ENCODE measurements at regions not wholly inside any gene's neighbourhood (a gene's known extent, or its start where the extent isn't known, plus 50 kb on each side); places are given as distances from the start of the nearest gene placed in this dataset.
"Not testable (repeated sequence)": the region's sequence is repeated elsewhere in the genome, so short reads cannot be mapped to it uniquely, and the experiment has no call there.

DNA sequence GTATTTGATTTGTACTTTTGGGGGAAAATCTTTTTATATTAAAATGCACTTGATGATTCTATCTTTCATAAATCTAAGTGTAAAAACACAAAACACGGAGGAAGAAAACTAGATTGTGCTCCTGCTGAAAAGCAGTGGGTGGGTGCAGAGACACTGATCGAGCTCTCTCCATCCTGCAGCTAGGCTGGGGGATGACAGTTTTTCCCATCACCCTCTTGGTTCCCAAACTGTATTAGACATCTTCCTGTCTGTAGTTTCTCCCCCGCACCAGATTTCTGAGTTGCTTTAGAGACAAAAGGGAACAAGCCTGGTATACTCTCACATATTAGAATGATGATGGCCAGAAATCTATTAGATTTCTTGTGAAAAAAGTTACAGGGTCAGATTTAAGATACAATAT lies 99.6 kb downstream of the FAM114A2 start:
- DNase-seq (ENCODE audit: low read depth), result no peak

DNA sequence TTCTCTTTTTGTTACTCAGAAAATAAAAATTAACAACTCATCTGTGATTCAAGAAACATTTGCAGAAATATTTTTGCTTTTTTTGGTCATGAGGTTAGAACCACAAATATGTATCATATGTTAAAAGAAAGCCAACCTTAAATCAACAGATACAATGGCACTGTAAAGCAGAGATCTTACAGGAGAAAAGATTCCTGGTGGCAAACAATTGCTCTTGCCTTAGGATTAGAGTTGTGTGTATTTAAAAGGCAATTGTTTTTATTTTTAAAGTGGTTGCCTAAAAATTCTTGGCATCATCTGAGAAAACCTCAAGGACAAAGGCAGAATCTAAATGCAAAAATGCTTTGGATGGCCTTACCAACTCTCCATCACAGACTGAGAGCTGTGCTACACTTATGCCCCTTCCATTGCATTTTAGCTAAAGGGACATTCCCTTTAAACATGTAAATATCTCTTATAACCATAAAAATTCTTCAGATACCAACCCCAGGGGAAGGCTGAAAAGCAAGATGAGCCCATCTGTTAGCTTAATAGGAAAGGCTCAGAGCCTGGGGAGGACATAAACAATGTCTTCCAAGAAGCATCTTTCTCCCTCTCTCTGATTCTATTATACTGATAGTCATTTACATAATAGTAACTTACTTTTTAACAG lies 100.4 kb downstream of the FAM114A2 start:
- DNase-seq (ENCODE audit: low read depth), result peak; percentile 9

- DNase-seq (ENCODE audit: low read depth), result no peak
These were observed 101.0 kb downstream of the FAM114A2 start for GRCh38 chr5:153937661-153938060.

GRCh38 chr5:153935151-153935550 lies 103.6 kb downstream of the FAM114A2 start:
- not testable (repeated sequence) for DNase-seq (ENCODE audit: low read depth)

DNA sequence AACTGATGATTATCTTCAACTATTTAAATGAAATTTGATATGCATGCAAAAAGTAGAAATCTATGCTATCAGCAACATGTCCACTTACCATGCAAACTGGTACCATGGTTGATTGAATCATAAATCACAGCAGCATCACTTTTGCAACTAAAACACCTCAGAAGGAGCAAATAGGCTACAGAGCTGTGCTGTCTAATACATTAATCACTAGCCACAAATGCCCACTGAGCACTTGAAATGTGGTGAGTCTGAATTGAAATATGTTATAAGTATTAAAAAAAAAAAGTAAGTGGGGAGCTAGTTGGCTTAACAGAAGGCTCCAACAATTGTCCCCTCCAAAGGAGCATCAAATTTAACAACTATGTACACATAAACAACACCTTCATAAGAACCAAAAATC lies 112.5 kb downstream of the FAM114A2 start:
- DNase-seq (ENCODE audit: low read depth), result no peak

- no peak for DNase-seq (ENCODE audit: low read depth)
These were observed 119.5 kb downstream of the FAM114A2 start for GRCh38 chr5:153919161-153919560.

- no peak for DNase-seq (ENCODE audit: low read depth)
These were observed 131.4 kb downstream of the FAM114A2 start for GRCh38 chr5:153907170-153907775.

DNA sequence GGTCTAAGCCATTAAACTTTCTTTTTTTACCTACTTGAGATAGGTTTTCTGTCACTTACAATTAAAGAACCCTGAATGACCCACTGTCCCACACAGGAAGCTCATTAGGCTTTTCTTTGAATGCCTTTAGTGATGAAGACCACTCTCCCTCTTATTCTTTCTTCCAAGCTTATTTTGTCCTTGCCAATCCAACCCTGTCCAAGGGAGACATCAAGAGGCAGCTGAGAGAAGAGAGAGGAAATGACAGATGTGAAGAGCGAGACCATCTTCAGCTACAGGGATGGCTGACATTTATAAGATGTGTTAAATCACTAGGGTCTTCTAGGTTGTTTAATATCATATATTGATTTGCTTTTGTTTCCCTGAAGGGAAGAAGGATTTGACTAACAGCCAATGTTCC lies 133.5 kb downstream of the FAM114A2 start:
- DNase-seq (ENCODE audit: low read depth), result no peak

DNA sequence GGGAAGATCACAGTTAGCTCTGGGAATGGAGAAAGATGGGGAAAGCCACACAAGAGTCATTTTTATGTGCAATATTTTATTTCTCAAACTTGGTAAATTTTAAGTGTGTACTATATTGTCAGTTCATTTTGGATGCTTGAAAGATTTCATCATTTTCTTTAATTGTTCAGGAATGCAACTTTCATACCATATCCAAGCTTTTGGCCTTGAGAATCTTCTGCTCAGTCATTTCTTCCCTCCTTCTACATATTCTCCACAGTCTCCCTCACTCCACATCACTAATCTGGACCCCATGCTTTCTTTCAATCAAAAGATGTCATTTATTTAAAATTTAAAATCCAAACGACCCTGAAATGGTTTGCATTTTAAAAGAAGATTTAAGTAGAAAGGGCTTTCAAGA lies 135.4 kb downstream of the FAM114A2 start:
- no peak for DNase-seq (ENCODE audit: low read depth)

DNA sequence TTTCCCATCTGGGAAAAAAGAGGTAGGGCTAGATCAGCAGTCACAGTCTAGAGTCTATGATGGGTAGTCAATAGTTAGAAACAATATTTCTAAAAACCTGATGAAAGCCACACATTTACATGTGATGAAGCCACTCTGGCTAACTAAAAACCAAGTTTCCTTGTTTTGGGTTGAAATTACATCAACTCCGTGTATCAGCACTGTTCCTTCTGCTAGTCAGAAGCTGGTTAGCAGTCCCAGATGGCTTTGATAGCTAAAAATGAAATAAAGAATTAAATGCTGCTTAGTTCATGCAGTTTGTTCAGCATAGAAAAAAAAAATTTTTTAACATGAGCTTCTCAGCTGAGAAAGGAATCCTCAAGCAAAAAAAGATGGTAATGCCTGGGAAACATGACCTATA lies 136.7 kb downstream of the FAM114A2 start:
- no peak for DNase-seq (ENCODE audit: low read depth)

DNA sequence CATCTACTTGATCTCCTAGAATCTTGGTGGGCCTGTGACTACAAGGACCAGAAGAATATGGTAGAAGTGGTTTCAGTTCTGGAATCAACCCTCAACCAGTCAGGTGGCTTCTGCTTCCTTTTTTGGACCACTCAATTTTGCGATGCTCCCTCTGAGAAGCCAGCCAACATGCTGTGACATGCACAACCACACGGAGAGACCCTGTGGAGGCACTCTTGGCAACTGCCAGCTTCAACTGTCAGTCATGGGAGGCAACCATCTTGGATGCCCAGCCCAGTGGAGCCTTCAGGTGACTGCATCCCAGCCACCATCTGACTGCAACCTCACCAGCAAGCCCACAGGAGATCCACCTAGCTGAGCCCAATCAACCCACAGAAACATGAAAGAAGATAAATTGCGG lies 137.3 kb downstream of the FAM114A2 start:
- no peak for DNase-seq (ENCODE audit: low read depth)

- DNase-seq (ENCODE audit: low read depth), result peak; percentile 93
These were observed 137.9 kb downstream of the FAM114A2 start for GRCh38 chr5:153900703-153901395.

DNA sequence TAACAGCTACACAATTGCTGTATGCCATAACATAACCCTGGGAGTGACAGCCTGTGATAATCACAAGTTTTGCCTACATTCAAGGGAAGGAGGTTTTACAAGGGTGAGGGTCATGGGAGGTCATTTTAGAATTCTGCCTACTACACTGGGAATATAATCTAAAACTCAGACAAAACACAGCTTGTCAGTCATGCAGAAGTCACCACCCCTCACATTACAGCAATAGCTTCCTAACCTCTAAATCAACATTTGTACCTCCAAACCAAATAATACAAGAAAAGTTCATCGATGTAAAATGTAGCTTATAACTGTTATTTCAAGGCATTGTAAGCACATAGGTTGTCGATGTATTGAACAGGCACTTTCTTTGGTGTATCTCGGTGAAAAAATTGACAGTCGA lies 139.0 kb downstream of the FAM114A2 start:
- DNase-seq (ENCODE audit: low read depth), result no peak

- DNase-seq (ENCODE audit: low read depth), result peak; percentile 34
These were observed 142.0 kb downstream of the FAM114A2 start for GRCh38 chr5:153896701-153897100.

DNA sequence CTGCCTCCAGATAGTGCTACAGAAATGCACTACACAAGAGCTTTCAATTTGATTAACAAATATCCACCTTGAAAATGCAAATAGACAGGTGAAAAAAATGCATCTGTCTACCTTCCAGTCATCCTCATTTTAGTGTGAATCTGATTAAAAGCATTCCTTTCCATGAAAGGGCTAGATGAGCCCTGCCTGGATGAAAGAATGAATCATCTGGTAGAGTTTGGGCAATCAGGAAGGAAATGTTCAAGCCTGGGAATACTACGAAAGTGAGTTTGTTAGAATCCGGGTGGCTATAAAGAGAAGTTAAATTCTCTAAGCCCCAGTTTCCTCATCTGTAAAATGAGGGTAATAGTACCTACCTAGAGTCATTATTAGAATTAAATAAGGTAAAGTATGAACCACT lies 142.6 kb downstream of the FAM114A2 start:
- DNase-seq (ENCODE audit: low read depth), result peak; percentile 76

- no peak for DNase-seq (ENCODE audit: low read depth)
These were observed 143.4 kb downstream of the FAM114A2 start for GRCh38 chr5:153895266-153895665.

DNA sequence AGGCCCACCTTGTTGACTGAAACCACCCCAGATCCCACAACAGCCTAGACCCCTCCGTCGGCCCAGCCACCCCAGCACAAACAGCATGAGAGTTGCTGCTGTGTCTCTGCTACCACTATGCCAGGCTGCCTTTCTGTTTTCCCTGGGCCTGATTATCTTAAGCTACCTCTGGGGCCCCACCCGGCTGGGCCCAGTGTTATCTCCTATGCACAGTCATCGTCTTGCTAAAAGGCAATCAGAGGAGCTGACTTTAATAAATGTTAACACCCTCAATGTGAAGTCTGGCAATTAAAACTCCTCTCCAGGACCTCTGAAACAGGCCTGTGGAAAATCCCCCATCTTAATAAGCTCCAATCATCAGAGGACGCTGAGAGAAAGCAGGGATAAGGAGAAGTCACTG lies 144.9 kb downstream of the FAM114A2 start:
- DNase-seq (ENCODE audit: low read depth), result no peak

DNA sequence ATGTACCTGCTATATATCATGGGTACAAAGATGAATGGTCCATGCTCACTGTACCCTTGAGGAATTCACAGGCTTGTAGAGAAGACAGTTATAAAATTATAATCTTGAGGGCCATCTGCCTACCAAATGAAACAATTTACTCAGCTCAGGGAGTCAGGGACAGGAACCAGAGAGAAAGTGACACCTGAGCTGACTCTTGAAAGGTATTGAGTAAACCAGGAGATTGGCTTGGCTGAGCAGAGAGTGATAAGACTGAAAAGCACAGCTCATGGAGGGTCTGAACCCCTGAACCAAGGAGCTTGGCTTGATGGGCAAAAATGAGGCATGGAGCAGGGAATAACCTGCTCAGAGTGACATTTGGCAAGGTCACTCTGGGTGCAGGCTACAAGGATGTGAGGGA lies 147.3 kb downstream of the FAM114A2 start:
- DNase-seq (ENCODE audit: low read depth), result no peak

DNA sequence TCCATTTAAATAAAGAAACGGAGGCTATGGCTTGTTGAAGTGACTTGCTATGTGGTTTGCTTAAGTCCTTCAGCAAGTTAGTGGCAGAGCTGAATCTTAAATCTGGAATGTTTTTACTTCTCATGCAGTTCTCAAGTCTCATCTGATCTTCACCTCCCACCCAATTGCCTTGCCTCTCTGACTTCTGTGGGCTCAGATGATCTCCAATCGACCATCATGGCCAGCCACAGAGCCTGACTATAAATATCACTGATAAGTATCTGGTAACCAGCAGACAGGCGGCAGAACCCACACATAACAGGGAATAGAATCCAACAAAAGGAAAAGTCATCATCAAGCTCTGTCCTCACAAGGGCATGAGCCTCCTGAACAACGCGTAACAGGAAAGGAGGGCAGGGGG lies 149.9 kb downstream of the FAM114A2 start:
- no peak for DNase-seq (ENCODE audit: low read depth)

- no peak for DNase-seq (ENCODE audit: low read depth)
These were observed 153.6 kb downstream of the FAM114A2 start for GRCh38 chr5:153885141-153885540.

- DNase-seq (ENCODE audit: low read depth), result no peak
These were observed 154.1 kb downstream of the FAM114A2 start for GRCh38 chr5:153884612-153884957.

DNA sequence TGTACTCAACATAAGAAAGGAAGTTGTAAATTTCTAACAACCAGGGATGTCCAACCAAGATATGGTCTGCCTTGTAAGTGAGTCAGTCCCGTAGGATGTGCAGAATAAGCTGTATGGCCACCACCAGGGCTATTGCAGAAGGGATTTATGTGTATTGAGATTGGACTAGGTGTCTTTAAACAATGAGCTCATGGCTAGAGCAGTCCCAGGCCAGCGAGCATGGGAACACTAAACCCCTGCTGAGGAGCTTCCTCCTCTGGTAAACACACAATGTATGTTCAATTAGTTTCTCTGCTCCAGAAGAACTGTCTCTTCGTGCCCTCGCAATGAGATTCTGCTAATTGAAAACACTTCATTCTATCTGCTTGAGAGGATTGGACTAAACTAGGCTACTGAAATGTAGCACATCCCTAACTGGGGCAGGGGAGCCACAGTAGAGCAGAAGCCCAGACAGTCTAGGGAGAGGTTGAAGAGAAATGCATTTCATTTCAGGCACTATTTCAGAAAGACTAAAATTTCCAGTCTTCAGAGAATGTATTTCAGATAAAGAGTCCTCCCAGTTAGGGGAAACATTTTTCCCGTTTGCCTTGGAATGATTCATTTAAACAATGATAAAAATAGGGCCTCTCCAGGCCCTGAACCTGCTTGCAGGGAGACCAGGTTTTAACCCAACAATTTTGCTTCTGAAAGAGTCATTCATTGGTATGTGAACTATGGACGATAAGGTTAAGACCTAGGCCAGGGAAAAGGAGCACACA lies 154.7 kb downstream of the FAM114A2 start:
- peak; percentile 96 for DNase-seq (ENCODE audit: low read depth)

DNA sequence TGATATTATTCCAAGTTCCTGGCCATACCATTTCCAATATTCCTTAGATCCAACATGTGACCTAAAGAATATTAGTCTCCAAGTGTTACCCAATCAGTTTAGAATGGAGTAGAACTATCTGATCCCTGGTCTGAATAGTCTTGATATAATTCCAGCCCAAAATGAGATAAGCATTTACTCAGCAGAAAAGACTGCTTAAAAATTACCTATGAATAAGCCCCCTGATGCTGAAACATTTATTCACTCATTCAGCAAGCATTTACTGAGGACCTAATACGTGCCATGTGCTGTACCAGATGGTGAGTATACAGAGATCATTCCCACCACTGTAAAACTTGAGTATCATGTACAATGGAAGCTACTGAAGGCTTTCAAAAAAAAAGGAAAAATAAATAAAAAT lies 157.0 kb downstream of the FAM114A2 start:
- DNase-seq (ENCODE audit: low read depth), result peak; percentile 55
